ENCODE measurements at regions not wholly inside any gene's neighbourhood (a gene's known extent, or its start where the extent isn't known, plus 50 kb on each side); places are given as distances from the start of the nearest gene placed in this dataset.
A peak's percentile ranks its signal among the peaks of the same experiment; 100 is the strongest.

- DNase-seq (ENCODE audit: low read depth): no peak
- H3K4me3 ChIP-seq (ENCODE audit: low read depth, low read length): no peak overlapping the region
- TF ChIP-seq CTCF (IDR thresholded peaks at IDR 0.05; ENCODE audit: insufficient read depth, low read depth, low read length): no peak
Measured at GRCh38 chr1:203935321-203935720, 73.9 kb downstream of the SNRPE start.

GRCh38 chr1:203937678-203938330, 76.4 kb downstream of the SNRPE start:
- H3K4me3 ChIP-seq (ENCODE audit: low read depth, low read length): no peak overlapping the region
- no peak for TF ChIP-seq CTCF (IDR thresholded peaks at IDR 0.05; ENCODE audit: insufficient read depth, low read depth, low read length)
- DNase-seq (ENCODE audit: low read depth): peak; percentile 35

- no peak for DNase-seq (ENCODE audit: low read depth)
- no peak for TF ChIP-seq CTCF (IDR thresholded peaks at IDR 0.05; ENCODE audit: insufficient read depth, low read depth, low read length)
- no peak overlapping the region for H3K4me3 ChIP-seq (ENCODE audit: low read depth, low read length)
Measured at GRCh38 chr1:203944651-203945404, 83.4 kb downstream of the SNRPE start.

GRCh38 chr1:203954293-203954692, 92.9 kb downstream of the SNRPE start:
- TF ChIP-seq CTCF (IDR thresholded peaks at IDR 0.05; ENCODE audit: insufficient read depth, low read depth, low read length): no peak
- no peak for DNase-seq (ENCODE audit: low read depth)
- H3K4me3 ChIP-seq (ENCODE audit: low read depth, low read length): no peak overlapping the region

GRCh38 chr1:203954788-203955552, 93.6 kb downstream of the SNRPE start:
- no peak for DNase-seq (ENCODE audit: low read depth)
- no peak for TF ChIP-seq CTCF (IDR thresholded peaks at IDR 0.05; ENCODE audit: insufficient read depth, low read depth, low read length)
- no peak overlapping the region for H3K4me3 ChIP-seq (ENCODE audit: low read depth, low read length)

GRCh38 chr1:203968761-203969160, 104.2 kb upstream of the SOX13 start:
- DNase-seq (ENCODE audit: low read depth): no peak
- no peak for TF ChIP-seq CTCF (IDR thresholded peaks at IDR 0.05; ENCODE audit: insufficient read depth, low read depth, low read length)
- no peak overlapping the region for H3K4me3 ChIP-seq (ENCODE audit: low read depth, low read length)
